ENCODE measurements at regions not wholly inside any gene's neighbourhood (a gene's known extent, or its start where the extent isn't known, plus 50 kb on each side); places are given as distances from the start of the nearest gene placed in this dataset.
"Not testable (repeated sequence)": the region's sequence is repeated elsewhere in the genome, so short reads cannot be mapped to it uniquely, and the experiment has no call there.

- no peak for DNase-seq (ENCODE audit: low spot score)
These were observed 270.9 kb upstream of the FOXF1 start for GRCh38 chr16:86239381-86239780.

GRCh38 chr16:86240716-86241363, 269.5 kb upstream of the FOXF1 start:
- no peak for DNase-seq (ENCODE audit: low spot score)

DNA sequence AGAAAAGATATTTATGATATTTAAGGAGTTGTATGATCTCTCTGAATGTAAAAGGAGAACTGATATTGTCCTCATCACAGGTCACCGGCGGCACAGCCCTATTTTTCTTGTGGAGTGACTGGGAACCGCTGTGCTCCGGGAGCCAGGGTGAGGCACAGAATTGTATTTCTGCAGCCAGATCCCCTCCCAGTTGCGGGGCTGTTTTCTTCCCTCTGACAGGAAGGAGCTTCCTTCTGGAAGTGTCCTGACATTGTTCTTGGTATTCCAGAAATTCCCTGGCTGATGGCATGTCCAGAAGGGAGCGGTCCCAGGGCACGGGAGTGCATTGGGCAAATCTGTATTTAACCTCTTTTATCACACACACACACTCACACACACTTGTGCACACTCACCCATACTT, 268.6 kb upstream of the FOXF1 start:
- DNase-seq (ENCODE audit: low spot score), result no peak

- DNase-seq (ENCODE audit: low spot score), result no peak
These were observed 267.8 kb upstream of the FOXF1 start for GRCh38 chr16:86242244-86243122.

DNA sequence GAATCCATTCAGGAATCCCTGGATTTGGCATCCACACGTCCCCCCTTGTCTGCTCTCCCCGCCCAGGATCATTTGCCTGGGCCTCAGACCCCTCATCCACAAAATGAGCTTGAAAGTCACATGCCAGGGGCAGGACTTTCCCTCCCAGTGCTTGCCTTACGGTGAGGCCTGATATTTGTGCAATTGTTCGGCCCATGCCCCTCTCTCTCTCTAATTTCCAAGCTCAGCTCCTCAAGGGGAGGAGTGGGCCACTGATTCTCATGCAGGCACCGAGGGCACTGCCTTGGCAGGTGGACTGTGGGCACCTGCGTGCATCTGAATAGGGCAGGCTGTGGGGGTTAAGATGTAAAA, 267.2 kb upstream of the FOXF1 start:
- DNase-seq (ENCODE audit: low spot score), result no peak

GRCh38 chr16:86243571-86244154, 266.7 kb upstream of the FOXF1 start:
- DNase-seq (ENCODE audit: low spot score), result no peak

DNA sequence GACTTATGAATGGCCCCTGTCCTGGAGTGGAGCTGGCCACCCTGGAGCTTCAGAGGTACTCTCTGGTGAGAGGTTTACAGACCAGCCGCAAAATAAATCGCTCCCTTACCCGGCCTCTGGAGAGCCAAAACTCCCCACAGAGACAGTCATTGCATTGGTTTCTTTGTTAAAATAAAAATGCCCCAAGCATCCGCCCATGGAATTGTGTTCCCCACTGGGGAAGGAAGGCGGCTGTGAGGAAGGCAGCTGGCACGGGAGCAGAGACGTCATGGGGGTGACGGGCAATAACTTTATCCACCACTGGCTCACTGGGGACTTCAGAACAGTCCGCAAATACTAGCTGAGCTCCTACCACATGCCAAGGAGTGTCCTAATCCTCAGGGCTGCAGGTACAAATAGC, 266.2 kb upstream of the FOXF1 start:
- DNase-seq (ENCODE audit: low spot score), result no peak

- DNase-seq (ENCODE audit: low spot score), result no peak
These were observed 265.4 kb upstream of the FOXF1 start for GRCh38 chr16:86244936-86245335.

GRCh38 chr16:86245351-86245750, 265.0 kb upstream of the FOXF1 start:
- no peak for DNase-seq (ENCODE audit: low spot score)

DNA sequence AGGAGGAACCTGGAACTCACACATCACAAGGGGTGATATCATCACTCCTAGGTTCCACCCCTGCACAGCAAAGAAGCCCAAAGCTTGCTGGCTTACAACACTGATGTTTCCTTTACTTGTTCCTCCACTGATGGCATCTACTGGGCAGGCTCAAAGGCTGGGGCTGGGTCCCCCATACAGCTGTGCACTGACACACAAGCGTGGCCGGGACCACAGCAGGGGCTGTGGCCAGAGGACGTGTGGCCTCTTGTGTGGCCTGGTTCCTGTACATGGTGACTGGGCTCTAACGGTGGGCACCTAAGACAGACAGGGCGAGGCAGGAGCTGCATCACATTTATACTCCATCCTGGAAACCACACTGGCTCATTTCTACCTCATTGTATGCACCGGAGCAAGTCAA, 264.4 kb upstream of the FOXF1 start:
- DNase-seq (ENCODE audit: low spot score), result no peak

DNA sequence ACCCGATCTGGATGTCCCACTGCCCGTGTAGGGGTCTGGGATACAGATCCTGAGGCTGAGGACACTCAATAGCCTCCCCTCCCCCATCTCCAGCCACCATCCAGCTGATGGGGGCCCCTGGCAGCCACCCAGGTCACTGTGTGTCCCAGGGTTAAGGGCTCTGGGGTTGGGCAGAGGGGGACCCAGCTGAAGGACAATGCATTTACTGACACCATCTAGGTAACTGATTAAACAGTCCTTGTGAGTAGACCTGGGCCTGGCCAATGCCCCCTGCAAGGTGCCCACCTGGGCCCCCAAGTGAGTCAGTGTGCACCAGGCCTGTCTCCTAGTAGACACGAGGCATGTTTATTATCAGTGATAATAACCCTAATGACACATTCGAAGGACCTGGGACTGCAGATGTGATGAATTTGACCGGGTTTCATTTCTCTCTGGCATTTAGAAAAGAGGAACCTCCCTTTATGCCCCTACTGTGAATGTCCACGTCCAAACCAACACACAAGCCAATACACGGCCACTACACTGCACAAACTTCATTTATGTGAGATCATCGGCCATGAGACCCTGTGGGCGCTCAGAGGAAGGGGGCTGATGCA, 261.9 kb upstream of the FOXF1 start:
- no peak for DNase-seq (ENCODE audit: low spot score)

DNA sequence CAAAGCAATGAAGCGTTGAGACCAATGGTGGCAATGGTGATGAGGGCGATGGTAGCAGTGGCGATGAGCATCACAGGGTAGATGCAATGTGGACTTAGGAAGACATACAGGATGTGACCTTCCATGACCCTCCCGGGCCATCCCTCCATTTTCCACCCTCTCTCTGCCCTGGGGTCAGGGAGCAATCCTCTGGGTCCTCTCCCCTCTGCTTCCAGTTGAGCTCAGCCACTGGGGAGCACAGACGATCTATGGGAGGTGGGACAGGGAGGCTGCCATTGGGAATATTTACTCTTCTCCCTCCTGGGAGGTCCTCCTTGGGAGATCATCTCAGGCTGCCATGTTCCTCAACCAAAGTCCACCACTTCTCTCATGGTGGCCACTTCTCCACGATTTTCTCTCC, 260.7 kb upstream of the FOXF1 start:
- no peak for DNase-seq (ENCODE audit: low spot score)

- no peak for DNase-seq (ENCODE audit: low spot score)
These were observed 258.6 kb upstream of the FOXF1 start for GRCh38 chr16:86251682-86252081.

DNA sequence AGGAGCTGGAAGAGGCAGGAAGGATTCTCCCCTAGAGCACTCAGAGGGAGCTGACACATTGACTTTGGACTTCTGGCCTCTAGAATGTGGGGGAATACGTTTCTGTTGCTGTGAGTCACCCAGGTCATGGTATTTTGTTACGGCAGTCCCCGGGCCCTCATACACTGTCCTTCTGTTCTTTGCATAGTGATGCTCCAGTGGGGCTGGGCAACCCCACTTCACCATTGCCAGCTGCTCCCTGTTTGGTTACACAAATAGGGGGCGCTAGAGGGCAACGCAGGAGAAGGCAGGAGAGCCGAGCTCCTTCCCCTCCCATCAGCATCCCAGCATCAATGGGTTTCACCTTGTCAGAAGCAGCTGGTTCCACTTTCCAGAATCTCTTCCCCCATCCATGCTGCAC, 257.7 kb upstream of the FOXF1 start:
- peak; percentile 43 for DNase-seq (ENCODE audit: low spot score)

GRCh38 chr16:86255966-86256365, 254.4 kb upstream of the FOXF1 start:
- DNase-seq (ENCODE audit: low spot score), result no peak

GRCh38 chr16:86256995-86257394, 253.3 kb upstream of the FOXF1 start:
- DNase-seq (ENCODE audit: low spot score), result no peak

- DNase-seq (ENCODE audit: low spot score), result no peak
These were observed 252.8 kb upstream of the FOXF1 start for GRCh38 chr16:86257546-86257945.

DNA sequence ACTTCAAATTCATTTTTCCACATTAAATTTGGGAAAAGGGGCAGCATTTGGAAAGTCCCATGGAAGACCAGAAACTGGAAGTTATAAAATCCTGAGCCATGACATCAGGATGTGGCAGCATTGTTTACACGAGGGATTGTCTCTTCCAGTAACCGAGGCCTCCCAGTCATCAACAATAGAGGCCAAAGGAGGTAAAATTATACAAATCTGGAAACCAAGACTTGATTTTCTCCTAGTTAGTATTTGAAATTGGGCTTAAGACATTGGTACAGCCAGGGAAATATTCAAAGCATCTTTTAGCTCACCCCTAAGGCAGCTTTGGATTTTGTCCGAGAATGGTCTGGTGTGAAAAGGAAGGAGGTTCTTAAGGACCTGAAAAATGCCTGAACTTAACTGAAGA, 251.6 kb upstream of the FOXF1 start:
- DNase-seq (ENCODE audit: low spot score), result no peak

DNA sequence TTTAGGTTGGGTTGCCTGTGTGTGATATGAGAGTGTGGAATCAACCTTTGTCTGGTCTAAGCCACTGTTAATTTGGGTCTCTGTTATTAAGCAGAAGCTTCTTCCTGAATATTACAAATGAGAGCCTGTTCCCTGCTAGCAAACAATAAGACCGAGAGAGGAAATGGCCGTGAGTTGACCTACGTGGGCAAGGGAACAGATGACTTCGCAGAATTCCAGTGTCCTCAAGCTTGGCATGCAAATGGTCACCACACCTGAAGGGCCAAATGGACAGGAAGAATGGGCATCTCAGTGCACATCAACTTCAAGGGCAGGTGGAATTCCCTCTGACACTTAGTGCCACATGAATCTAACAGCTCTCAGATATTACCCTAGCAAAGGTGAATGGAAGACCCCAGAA, 250.8 kb upstream of the FOXF1 start:
- DNase-seq (ENCODE audit: low spot score), result no peak

GRCh38 chr16:86261379-86261778, 248.9 kb upstream of the FOXF1 start:
- no peak for DNase-seq (ENCODE audit: low spot score)

- DNase-seq (ENCODE audit: low spot score), result not testable (repeated sequence)
These were observed 242.7 kb upstream of the FOXF1 start for GRCh38 chr16:86267657-86268056.

GRCh38 chr16:86270696-86271095, 239.6 kb upstream of the FOXF1 start:
- no peak for DNase-seq (ENCODE audit: low spot score)

DNA sequence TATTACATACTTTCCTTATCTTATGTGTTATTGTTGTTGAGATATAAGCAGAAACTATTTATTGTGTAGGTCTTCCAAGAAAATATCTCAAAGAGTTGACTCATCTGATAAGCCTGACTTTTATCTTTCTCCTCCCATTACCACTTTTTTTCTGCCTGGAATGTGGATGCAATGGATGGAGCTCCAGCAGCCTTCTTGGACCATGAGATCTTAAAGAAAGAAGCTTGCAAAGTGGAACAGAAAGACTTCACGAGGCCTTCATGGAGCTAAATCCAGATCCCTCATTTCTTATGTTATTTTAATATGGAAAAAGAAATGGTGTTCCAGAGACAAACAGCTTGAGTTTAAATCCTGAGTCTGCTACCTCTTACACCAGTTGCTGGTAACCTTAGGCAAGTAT, 237.6 kb upstream of the FOXF1 start:
- no peak for DNase-seq (ENCODE audit: low spot score)
